Stimulated activated naive B cell treated with anti-CD40 and anti-IgM and Interleukin-4, amounts not matched to agents 10 μg/mL and 1 μg/mL and 100 μg/mL, for 72 hours (primary cell): ENCODE measurements at regions not wholly inside any gene's neighbourhood (a gene's known extent, or its start where the extent isn't known, plus 50 kb on each side); places are given as distances from the start of the nearest gene placed in this dataset.
"Not testable (repeated sequence)": the region's sequence is repeated elsewhere in the genome, so short reads cannot be mapped to it uniquely, and the experiment has no call there.

Experiments
- ATAC-seq, 2 donors: fragments of 150-1000 bp; cut with Tn5 transposase; replicated peaks; 2 replicates each; pipeline ENCODE4 v1.10.0; 2021; ENCODE audit warnings: moderate library complexity in 1 of 2
- DNase-seq: peaks from one replicate; pipeline ENCODE4 v3.0.0; 2021
- H3K27ac Mint-ChIP-seq: one replicate; pipeline ENCODE4 v1.8.0; 2022; ENCODE audit warnings: mild to moderate bottlenecking, mixed read lengths
- H3K27me3 Mint-ChIP-seq, 2 donors: one replicate each; pipeline ENCODE4 v1.8.0; 2022; ENCODE audit warnings: mixed read lengths in 2 of 2
- H3K36me3 Mint-ChIP-seq, 2 donors: one replicate each; pipeline ENCODE4 v1.8.0; 2022; ENCODE audit warnings: mixed read lengths in 2 of 2, mild to moderate bottlenecking in 1 of 2
- H3K4me1 Mint-ChIP-seq, 2 donors: one replicate each; pipeline ENCODE4 v1.8.0; 2022; ENCODE audit warnings: mixed read lengths in 2 of 2, mild to moderate bottlenecking in 1 of 2
- H3K4me3 Mint-ChIP-seq, 2 donors: one replicate each; pipeline ENCODE4 v1.8.0; 2022; ENCODE audit warnings: mild to moderate bottlenecking in 2 of 2, mixed read lengths in 2 of 2, moderate library complexity in 1 of 2
- H3K9me3 Mint-ChIP-seq, 2 donors: one replicate each; pipeline ENCODE4 v1.8.0; 2022; ENCODE audit warnings: mixed read lengths in 2 of 2, mild to moderate bottlenecking in 1 of 2

GRCh38 chr11:69947059-69947792, 128.0 kb upstream of the FGF3 start:
- ATAC-seq (no peak), DNase-seq (no peak)
- no peak overlapping the region for H3K4me3 Mint-ChIP-seq
- peaks cover 0 to 1% of the 10 kb centered on the region in 2 donors for H3K36me3 Mint-ChIP-seq
- peaks cover 0 to 5% of the 10 kb centered on the region in 2 donors for H3K9me3 Mint-ChIP-seq
- peaks cover 18 to 35% of the 10 kb centered on the region in 2 donors for H3K27me3 Mint-ChIP-seq
- no peaks in the 10 kb centered on the region for H3K4me1 Mint-ChIP-seq
- no peak overlapping the region for H3K27ac Mint-ChIP-seq

GRCh38 chr11:69947793-69948255, 128.6 kb upstream of the FGF3 start:
- no peak for ATAC-seq
- no peak for DNase-seq
- Mint-ChIP-seq H3K9me3 (peaks cover 0 to 5% of the 10 kb centered on the region in 2 donors), H3K4me3 (no peak overlapping the region), H3K36me3 (peaks cover 0 to 1% of the 10 kb centered on the region in 2 donors), H3K27me3 (peaks cover 13 to 29% of the 10 kb centered on the region in 2 donors), H3K27ac (no peak overlapping the region), H3K4me1 (no peaks in the 10 kb centered on the region)

- H3K9me3 Mint-ChIP-seq: peaks cover 0 to 5% of the 10 kb centered on the region in 2 donors
- peak in 1 of 2 donors; percentile 13 for ATAC-seq
These were observed 129.3 kb upstream of the FGF3 start for GRCh38 chr11:69948256-69949141.

GRCh38 chr11:69949327-69949726, 128.8 kb upstream of the ANO1 start:
- peaks cover 0 to 1% of the 10 kb centered on the region in 2 donors for H3K36me3 Mint-ChIP-seq
- no peak for ATAC-seq
- H3K27ac Mint-ChIP-seq: no peak overlapping the region
- H3K27me3 Mint-ChIP-seq: peaks cover 5 to 23% of the 10 kb centered on the region in 2 donors
- H3K9me3 Mint-ChIP-seq: peaks cover 0 to 5% of the 10 kb centered on the region in 2 donors
- DNase-seq: no peak
- H3K4me1 Mint-ChIP-seq: no peaks in the 10 kb centered on the region
- no peak overlapping the region for H3K4me3 Mint-ChIP-seq

More at GRCh38 chr11:69948256-69949141, 129.3 kb upstream of the FGF3 start:
- Mint-ChIP-seq H3K4me3 (no peak overlapping the region), H3K4me1 (no peaks in the 10 kb centered on the region), H3K27me3 (peaks cover 9 to 23% of the 10 kb centered on the region in 2 donors), H3K36me3 (peaks cover 0 to 1% of the 10 kb centered on the region in 2 donors), H3K27ac (no peak overlapping the region)
- DNase-seq: no peak

- no peaks in the 10 kb centered on the region for H3K4me1 Mint-ChIP-seq
- DNase-seq: peak; percentile 36
- ATAC-seq: peak; percentile 62 to 71
- H3K27ac Mint-ChIP-seq: no peak overlapping the region
- peaks cover 0 to 1% of the 10 kb centered on the region in 2 donors for H3K36me3 Mint-ChIP-seq
- H3K4me3 Mint-ChIP-seq: no peak overlapping the region
- H3K9me3 Mint-ChIP-seq: peaks cover 0 to 5% of the 10 kb centered on the region in 2 donors
- H3K27me3 Mint-ChIP-seq: peaks cover 5 to 23% of the 10 kb centered on the region in 2 donors
These were observed 128.0 kb upstream of the ANO1 start for GRCh38 chr11:69950120-69950519.

- peaks cover 0 to 5% of the 10 kb centered on the region in 2 donors for H3K9me3 Mint-ChIP-seq
- no peak overlapping the region for H3K4me3 Mint-ChIP-seq
- ATAC-seq: no peak
- H3K27ac Mint-ChIP-seq: no peak overlapping the region
- H3K27me3 Mint-ChIP-seq: peaks cover 5 to 24% of the 10 kb centered on the region in 2 donors
- peaks cover 0 to 1% of the 10 kb centered on the region in 2 donors for H3K36me3 Mint-ChIP-seq
- no peaks in the 10 kb centered on the region for H3K4me1 Mint-ChIP-seq
- DNase-seq: no peak
These were observed 127.5 kb upstream of the ANO1 start for GRCh38 chr11:69950621-69951020.

- Mint-ChIP-seq H3K27me3 (peaks cover 5 to 30% of the 10 kb centered on the region in 2 donors), H3K4me1 (no peaks in the 10 kb centered on the region), H3K27ac (no peak overlapping the region), H3K4me3 (no peak overlapping the region), H3K9me3 (peaks cover 0 to 5% of the 10 kb centered on the region in 2 donors), H3K36me3 (peaks cover 0 to 1% of the 10 kb centered on the region in 2 donors)
- DNase-seq (no peak), ATAC-seq (no peak)
These were observed 126.3 kb upstream of the ANO1 start for GRCh38 chr11:69951821-69952220.

GRCh38 chr11:69952229-69952975, 125.7 kb upstream of the ANO1 start:
- H3K27ac Mint-ChIP-seq, H3K9me3 Mint-ChIP-seq, H3K4me3 Mint-ChIP-seq, ATAC-seq, DNase-seq, H3K36me3 Mint-ChIP-seq, H3K4me1 Mint-ChIP-seq: not testable (repeated sequence)
- peaks cover 8 to 30% of the 10 kb centered on the region in 2 donors for H3K27me3 Mint-ChIP-seq

GRCh38 chr11:69953356-69953755, 124.8 kb upstream of the ANO1 start:
- ATAC-seq: no peak
- H3K27me3 Mint-ChIP-seq: peaks cover 8 to 23% of the 10 kb centered on the region in 2 donors
- no peaks in the 10 kb centered on the region for H3K4me1 Mint-ChIP-seq
- H3K4me3 Mint-ChIP-seq: no peak overlapping the region
- no peak for DNase-seq
- peaks cover 0 to 6% of the 10 kb centered on the region in 2 donors for H3K9me3 Mint-ChIP-seq
- H3K36me3 Mint-ChIP-seq: peaks cover 0 to 1% of the 10 kb centered on the region in 2 donors
- no peak overlapping the region for H3K27ac Mint-ChIP-seq

GRCh38 chr11:69954756-69955155, 123.4 kb upstream of the ANO1 start:
- ATAC-seq (no peak), DNase-seq (no peak)
- no peaks in the 10 kb centered on the region for H3K4me1 Mint-ChIP-seq
- H3K27me3 Mint-ChIP-seq: peaks cover 12 to 24% of the 10 kb centered on the region in 2 donors
- H3K36me3 Mint-ChIP-seq: peaks cover 1 to 7% of the 10 kb centered on the region in 2 donors
- H3K4me3 Mint-ChIP-seq: no peak overlapping the region
- no peak overlapping the region for H3K27ac Mint-ChIP-seq
- H3K9me3 Mint-ChIP-seq: peaks cover 7 to 15% of the 10 kb centered on the region in 2 donors

GRCh38 chr11:69956669-69957190, 121.4 kb upstream of the ANO1 start:
- H3K4me1 Mint-ChIP-seq: no peaks in the 10 kb centered on the region
- H3K4me3 Mint-ChIP-seq: no peak overlapping the region
- DNase-seq (no peak), ATAC-seq (no peak)
- peaks cover under 1 to 9% of the 10 kb centered on the region in 2 donors for H3K36me3 Mint-ChIP-seq
- H3K27me3 Mint-ChIP-seq: peaks cover 15 to 19% of the 10 kb centered on the region in 2 donors
- peaks cover 7 to 13% of the 10 kb centered on the region in 2 donors for H3K9me3 Mint-ChIP-seq
- H3K27ac Mint-ChIP-seq: no peak overlapping the region

GRCh38 chr11:69957849-69958248, 120.3 kb upstream of the ANO1 start:
- peaks cover 7 to 16% of the 10 kb centered on the region in 2 donors for H3K9me3 Mint-ChIP-seq

GRCh38 chr11:69958308-69958707, 119.8 kb upstream of the ANO1 start:
- H3K4me3 Mint-ChIP-seq: no peak overlapping the region
- no peak for ATAC-seq
- H3K9me3 Mint-ChIP-seq: peaks cover 7 to 16% of the 10 kb centered on the region in 2 donors

More at GRCh38 chr11:69957849-69958248, 120.3 kb upstream of the ANO1 start:
- Mint-ChIP-seq H3K4me3 (no peak overlapping the region), H3K27me3 (peaks cover 15 to 19% of the 10 kb centered on the region in 2 donors), H3K36me3 (peaks cover 4 to 9% of the 10 kb centered on the region in 2 donors), H3K27ac (peak overlapping the region; percentile 0), H3K4me1 (peaks cover under 1 to 2% of the 10 kb centered on the region in 2 donors)
- ATAC-seq: no peak
- DNase-seq: no peak

More at GRCh38 chr11:69958308-69958707, 119.8 kb upstream of the ANO1 start:
- peaks cover 15 to 19% of the 10 kb centered on the region in 2 donors for H3K27me3 Mint-ChIP-seq
- peaks cover 4 to 9% of the 10 kb centered on the region in 2 donors for H3K36me3 Mint-ChIP-seq
- peak overlapping the region; percentile 0 for H3K27ac Mint-ChIP-seq
- peaks cover 4 to 5% of the 10 kb centered on the region in 2 donors for H3K4me1 Mint-ChIP-seq
- no peak for DNase-seq
